ENCODE measurements at regions not wholly inside any gene's neighbourhood (a gene's known extent, or its start where the extent isn't known, plus 50 kb on each side); places are given as distances from the start of the nearest gene placed in this dataset.

GRCh38 chr3:94978084-94978483, 915.2 kb downstream of the NSUN3 start:
- WGBS (ENCODE audit: insufficient coverage, low coverage, missing lambda C conversion rate) = 67% methylated on average over 1 of the region's 1 CpG
- FAIRE-seq = no peak
- no peak for DNase-seq (ENCODE audit: extremely low read depth in 1 of 4, low spot score in 3 of 4)
- ChIA-PET CTCF (ENCODE audit: low intra/inter-chr PET ratio) (no interaction called here), POLR2A (no interaction called here)
- Histone ChIP-seq H3K36me3 (ENCODE audit: control insufficient read depth, insufficient read depth, low read length) (no peaks in the 10 kb centered on the region), H3K4me1 (replicated peaks in 1 of 2; ENCODE audit: control insufficient read depth in 2 of 2, insufficient read depth in 2 of 2, low read length in 2 of 2) (no peaks in the 10 kb centered on the region), H4K20me1 (replicated peaks; ENCODE audit: control insufficient read depth, insufficient read depth, low read length) (no peaks in the 10 kb centered on the region), H3K9me3 (replicated peaks; ENCODE audit: control insufficient read depth, insufficient read depth, low read depth, low read length) (no peaks in the 10 kb centered on the region), H2AFZ (ENCODE audit: low read depth, low read length) (no peak overlapping the region), H3K27ac (ENCODE audit: extremely low read depth, low read depth, low read length) (no peak overlapping the region), H3K9me1 (ENCODE audit: control insufficient read depth, insufficient read depth, low read length) (no peaks in the 10 kb centered on the region), H3K4me3 (no peak overlapping the region), H3K79me2 (ENCODE audit: control insufficient read depth, insufficient read depth, low read length) (no peaks in the 10 kb centered on the region), H3K27me3 (ENCODE audit: control insufficient read depth in 2 of 2, insufficient read depth in 2 of 2, low read length in 2 of 2) (no peaks in the 10 kb centered on the region), H3K9ac (ENCODE audit: insufficient read depth in 1 of 2, low read depth in 2 of 2, low read length in 2 of 2) (no peak overlapping the region), H3K4me2 (ENCODE audit: insufficient read depth, low read length) (no peak overlapping the region)
- intact Hi-C loops (cut with micrococcal nuclease) (no loop called here), in situ Hi-C loops (cut with MboI) (no loop called here)
- ATAC-seq = no peak
- BruUV-seq (replicated peaks) = no TSS peak
- TF ChIP-seq HDGF (IDR thresholded peaks at IDR 0.05) (no peak), RB1 (IDR thresholded peaks at IDR 0.05; ENCODE audit: low read depth) (no peak), TAF9B (IDR thresholded peaks at IDR 0.05; ENCODE audit: partially characterized antibody) (no peak), L3MBTL2 (IDR thresholded peaks at IDR 0.05) (no peak), IRF9 (tag; IDR thresholded peaks at IDR 0.05) (no peak), CCNT2 (IDR thresholded peaks at IDR 0.05; ENCODE audit: borderline replicate concordance, extremely low read depth, insufficient read length, low read depth, low read length) (no peak), ZC3H8 (IDR thresholded peaks at IDR 0.05) (no peak), PHTF2 (CRISPR knock-in tag; IDR thresholded peaks at IDR 0.05) (no peak), KDM4B (IDR thresholded peaks at IDR 0.05; ENCODE audit: borderline replicate concordance in 2 of 2, low read depth in 1 of 2) (no peak)
- TF ChIP-seq, protein P1, sequence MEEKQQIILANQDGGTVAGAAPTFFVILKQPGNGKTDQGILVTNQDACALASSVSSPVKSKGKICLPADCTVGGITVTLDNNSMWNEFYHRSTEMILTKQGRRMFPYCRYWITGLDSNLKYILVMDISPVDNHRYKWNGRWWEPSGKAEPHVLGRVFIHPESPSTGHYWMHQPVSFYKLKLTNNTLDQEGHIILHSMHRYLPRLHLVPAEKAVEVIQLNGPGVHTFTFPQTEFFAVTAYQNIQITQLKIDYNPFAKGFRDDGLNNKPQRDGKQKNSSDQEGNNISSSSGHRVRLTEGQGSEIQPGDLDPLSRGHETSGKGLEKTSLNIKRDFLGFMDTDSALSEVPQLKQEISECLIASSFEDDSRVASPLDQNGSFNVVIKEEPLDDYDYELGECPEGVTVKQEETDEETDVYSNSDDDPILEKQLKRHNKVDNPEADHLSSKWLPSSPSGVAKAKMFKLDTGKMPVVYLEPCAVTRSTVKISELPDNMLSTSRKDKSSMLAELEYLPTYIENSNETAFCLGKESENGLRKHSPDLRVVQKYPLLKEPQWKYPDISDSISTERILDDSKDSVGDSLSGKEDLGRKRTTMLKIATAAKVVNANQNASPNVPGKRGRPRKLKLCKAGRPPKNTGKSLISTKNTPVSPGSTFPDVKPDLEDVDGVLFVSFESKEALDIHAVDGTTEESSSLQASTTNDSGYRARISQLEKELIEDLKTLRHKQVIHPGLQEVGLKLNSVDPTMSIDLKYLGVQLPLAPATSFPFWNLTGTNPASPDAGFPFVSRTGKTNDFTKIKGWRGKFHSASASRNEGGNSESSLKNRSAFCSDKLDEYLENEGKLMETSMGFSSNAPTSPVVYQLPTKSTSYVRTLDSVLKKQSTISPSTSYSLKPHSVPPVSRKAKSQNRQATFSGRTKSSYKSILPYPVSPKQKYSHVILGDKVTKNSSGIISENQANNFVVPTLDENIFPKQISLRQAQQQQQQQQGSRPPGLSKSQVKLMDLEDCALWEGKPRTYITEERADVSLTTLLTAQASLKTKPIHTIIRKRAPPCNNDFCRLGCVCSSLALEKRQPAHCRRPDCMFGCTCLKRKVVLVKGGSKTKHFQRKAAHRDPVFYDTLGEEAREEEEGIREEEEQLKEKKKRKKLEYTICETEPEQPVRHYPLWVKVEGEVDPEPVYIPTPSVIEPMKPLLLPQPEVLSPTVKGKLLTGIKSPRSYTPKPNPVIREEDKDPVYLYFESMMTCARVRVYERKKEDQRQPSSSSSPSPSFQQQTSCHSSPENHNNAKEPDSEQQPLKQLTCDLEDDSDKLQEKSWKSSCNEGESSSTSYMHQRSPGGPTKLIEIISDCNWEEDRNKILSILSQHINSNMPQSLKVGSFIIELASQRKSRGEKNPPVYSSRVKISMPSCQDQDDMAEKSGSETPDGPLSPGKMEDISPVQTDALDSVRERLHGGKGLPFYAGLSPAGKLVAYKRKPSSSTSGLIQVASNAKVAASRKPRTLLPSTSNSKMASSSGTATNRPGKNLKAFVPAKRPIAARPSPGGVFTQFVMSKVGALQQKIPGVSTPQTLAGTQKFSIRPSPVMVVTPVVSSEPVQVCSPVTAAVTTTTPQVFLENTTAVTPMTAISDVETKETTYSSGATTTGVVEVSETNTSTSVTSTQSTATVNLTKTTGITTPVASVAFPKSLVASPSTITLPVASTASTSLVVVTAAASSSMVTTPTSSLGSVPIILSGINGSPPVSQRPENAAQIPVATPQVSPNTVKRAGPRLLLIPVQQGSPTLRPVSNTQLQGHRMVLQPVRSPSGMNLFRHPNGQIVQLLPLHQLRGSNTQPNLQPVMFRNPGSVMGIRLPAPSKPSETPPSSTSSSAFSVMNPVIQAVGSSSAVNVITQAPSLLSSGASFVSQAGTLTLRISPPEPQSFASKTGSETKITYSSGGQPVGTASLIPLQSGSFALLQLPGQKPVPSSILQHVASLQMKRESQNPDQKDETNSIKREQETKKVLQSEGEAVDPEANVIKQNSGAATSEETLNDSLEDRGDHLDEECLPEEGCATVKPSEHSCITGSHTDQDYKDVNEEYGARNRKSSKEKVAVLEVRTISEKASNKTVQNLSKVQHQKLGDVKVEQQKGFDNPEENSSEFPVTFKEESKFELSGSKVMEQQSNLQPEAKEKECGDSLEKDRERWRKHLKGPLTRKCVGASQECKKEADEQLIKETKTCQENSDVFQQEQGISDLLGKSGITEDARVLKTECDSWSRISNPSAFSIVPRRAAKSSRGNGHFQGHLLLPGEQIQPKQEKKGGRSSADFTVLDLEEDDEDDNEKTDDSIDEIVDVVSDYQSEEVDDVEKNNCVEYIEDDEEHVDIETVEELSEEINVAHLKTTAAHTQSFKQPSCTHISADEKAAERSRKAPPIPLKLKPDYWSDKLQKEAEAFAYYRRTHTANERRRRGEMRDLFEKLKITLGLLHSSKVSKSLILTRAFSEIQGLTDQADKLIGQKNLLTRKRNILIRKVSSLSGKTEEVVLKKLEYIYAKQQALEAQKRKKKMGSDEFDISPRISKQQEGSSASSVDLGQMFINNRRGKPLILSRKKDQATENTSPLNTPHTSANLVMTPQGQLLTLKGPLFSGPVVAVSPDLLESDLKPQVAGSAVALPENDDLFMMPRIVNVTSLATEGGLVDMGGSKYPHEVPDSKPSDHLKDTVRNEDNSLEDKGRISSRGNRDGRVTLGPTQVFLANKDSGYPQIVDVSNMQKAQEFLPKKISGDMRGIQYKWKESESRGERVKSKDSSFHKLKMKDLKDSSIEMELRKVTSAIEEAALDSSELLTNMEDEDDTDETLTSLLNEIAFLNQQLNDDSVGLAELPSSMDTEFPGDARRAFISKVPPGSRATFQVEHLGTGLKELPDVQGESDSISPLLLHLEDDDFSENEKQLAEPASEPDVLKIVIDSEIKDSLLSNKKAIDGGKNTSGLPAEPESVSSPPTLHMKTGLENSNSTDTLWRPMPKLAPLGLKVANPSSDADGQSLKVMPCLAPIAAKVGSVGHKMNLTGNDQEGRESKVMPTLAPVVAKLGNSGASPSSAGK (IDR thresholded peaks at IDR 0.05) = no peak

All from K562 (cell line).